GM21360 (cell line): ENCODE measurements at regions not wholly inside any gene's neighbourhood (a gene's known extent, or its start where the extent isn't known, plus 50 kb on each side); places are given as distances from the start of the nearest gene placed in this dataset.

Experiments
- ATAC-seq: cut with Tn5 transposase; IDR thresholded peaks from one replicate; pipeline ENCODE4 v1.9.1; 2021; ENCODE audit warnings: mild to moderate bottlenecking, moderate library complexity; ENCODE audit not compliant: unreplicated experiment

GRCh38 chrX:33465137-33465536, 253.8 kb upstream of the DMD start:
- no peak for ATAC-seq

- no peak for ATAC-seq
Observed at GRCh38 chrX:33457102-33457501, 245.8 kb upstream of the DMD start.

GRCh38 chrX:33447285-33447684, 235.9 kb upstream of the DMD start:
- no peak for ATAC-seq

GRCh38 chrX:33434256-33435092, 223.1 kb upstream of the DMD start:
- peak; percentile 88 for ATAC-seq

GRCh38 chrX:33416273-33416805, 205.0 kb upstream of the DMD start:
- no peak for ATAC-seq

GRCh38 chrX:33415459-33415858, 204.1 kb upstream of the DMD start:
- no peak for ATAC-seq

GRCh38 chrX:33385546-33385945, 174.2 kb upstream of the DMD start:
- no peak for ATAC-seq

- ATAC-seq: no peak
Observed at GRCh38 chrX:33379839-33380238, 168.5 kb upstream of the DMD start.

GRCh38 chrX:33357606-33358005, 146.3 kb upstream of the DMD start:
- ATAC-seq: no peak

GRCh38 chrX:33339219-33339618, 127.9 kb upstream of the DMD start:
- no peak for ATAC-seq

GRCh38 chrX:33336783-33337182, 125.4 kb upstream of the DMD start:
- ATAC-seq: peak; percentile 80

GRCh38 chrX:33333271-33333670, 121.9 kb upstream of the DMD start:
- no peak for ATAC-seq

GRCh38 chrX:33330798-33331197, 119.4 kb upstream of the DMD start:
- no peak for ATAC-seq

GRCh38 chrX:33324099-33324498, 112.8 kb upstream of the DMD start:
- no peak for ATAC-seq

GRCh38 chrX:33307911-33308354, 96.6 kb upstream of the DMD start:
- ATAC-seq: no peak

- no peak for ATAC-seq
Observed at GRCh38 chrX:33298622-33299021, 87.3 kb upstream of the DMD start.

- ATAC-seq: no peak
Observed at GRCh38 chrX:33285550-33285949, 74.2 kb upstream of the DMD start.

- ATAC-seq: no peak
Observed at GRCh38 chrX:33277046-33277445, 65.7 kb upstream of the DMD start.

GRCh38 chrX:33273535-33273934, 62.2 kb upstream of the DMD start:
- no peak for ATAC-seq

- no peak for ATAC-seq
Observed at GRCh38 chrX:33272986-33273385, 61.6 kb upstream of the DMD start.
